GM21737 (cell line): ENCODE measurements at regions not wholly inside any gene's neighbourhood (a gene's known extent, or its start where the extent isn't known, plus 50 kb on each side); places are given as distances from the start of the nearest gene placed in this dataset.

Source experiments
- ATAC-seq: cut with Tn5 transposase; IDR thresholded peaks from one replicate; pipeline ENCODE4 v1.9.1; 2021; ENCODE audit warnings: mild to moderate bottlenecking, moderate library complexity; ENCODE audit not compliant: unreplicated experiment

- no peak for ATAC-seq
Measured at GRCh38 chr2:21916934-21917522, 793.3 kb downstream of the TDRD15 start.

GRCh38 chr2:21920721-21921120, 797.0 kb downstream of the TDRD15 start:
- no peak for ATAC-seq

DNA sequence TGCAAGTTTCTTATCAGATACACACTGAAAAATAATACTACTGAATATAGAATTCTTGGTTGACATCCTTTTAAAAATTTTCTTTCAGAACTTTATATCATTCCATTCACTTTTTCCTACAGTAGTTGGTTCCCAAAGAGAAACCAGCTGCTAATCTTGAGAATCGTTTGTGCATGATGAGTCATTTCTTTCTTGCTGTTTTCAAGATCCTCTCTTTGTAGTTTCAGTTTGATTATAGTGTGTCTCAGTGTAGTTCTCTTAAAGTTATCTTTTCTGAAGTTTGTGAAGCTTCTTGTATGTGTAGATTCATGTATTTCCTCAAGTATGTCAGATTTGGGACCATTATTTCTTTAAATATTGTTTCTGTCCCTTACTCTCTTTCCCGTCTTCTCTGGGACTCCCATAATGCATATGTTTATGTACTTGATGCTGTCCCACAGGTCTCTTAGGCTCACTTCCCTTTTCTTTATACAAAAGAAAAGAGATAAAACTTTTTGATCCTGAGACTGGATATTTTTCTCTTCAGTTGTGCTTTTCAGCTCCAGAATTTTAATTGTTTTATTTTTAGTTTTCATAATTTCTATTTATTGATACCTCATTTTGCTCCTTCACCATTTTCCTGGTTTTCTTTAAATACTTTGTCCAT, 801.0 kb downstream of the TDRD15 start:
- peak; percentile 73 for ATAC-seq

- ATAC-seq: no peak
Measured at GRCh38 chr2:21928292-21928691, 804.5 kb downstream of the TDRD15 start.

DNA sequence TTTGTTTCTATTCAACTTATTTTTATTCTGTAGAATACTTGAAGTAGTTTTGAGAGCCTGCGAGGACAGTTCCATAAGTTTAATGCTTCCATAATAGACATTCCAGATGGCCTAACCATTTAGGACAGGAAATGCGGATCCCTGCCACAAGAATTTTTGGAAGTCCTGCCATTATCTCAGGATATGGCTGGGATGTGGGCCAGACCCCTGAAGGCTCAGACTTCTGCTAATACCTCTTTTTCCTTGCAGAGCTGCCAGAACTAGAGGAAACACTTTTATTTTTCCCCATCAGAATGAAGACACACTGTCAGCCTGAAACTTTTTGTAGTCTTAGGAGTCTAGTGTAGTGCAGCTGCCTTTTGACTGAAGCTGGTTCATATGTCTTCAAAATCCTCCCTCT, 806.5 kb downstream of the TDRD15 start:
- ATAC-seq: no peak

GRCh38 chr2:21939967-21940366, 816.2 kb downstream of the TDRD15 start:
- no peak for ATAC-seq

- no peak for ATAC-seq
Measured at GRCh38 chr2:21944536-21944935, 820.8 kb downstream of the TDRD15 start.

GRCh38 chr2:21945658-21946057, 821.9 kb downstream of the TDRD15 start:
- no peak for ATAC-seq

- no peak for ATAC-seq
Measured at GRCh38 chr2:21947046-21947445, 823.3 kb downstream of the TDRD15 start.

- no peak for ATAC-seq
Measured at GRCh38 chr2:21966139-21966538, 842.4 kb downstream of the TDRD15 start.

DNA sequence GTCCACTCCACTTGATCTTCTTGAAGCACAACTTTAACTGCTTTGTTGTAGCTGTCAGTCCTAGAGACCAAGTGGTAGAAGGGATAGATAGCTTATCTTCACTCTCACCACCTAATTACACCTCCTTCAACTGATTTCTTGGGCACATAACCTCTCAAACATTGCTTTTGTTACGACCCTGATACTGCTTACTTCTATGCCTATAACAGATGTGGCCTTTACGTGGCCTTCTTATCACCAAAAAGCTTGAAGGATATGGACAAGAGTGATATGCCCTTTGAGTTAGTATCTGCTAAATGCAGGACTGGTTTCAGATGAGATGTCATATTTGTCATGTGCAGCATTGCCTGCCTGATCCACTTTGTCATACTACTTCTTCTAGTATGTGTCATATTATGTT, 847.2 kb downstream of the TDRD15 start:
- no peak for ATAC-seq

GRCh38 chr2:21972586-21972985, 848.8 kb downstream of the TDRD15 start:
- no peak for ATAC-seq

GRCh38 chr2:21981127-21981526, 857.4 kb downstream of the TDRD15 start:
- ATAC-seq: no peak

DNA sequence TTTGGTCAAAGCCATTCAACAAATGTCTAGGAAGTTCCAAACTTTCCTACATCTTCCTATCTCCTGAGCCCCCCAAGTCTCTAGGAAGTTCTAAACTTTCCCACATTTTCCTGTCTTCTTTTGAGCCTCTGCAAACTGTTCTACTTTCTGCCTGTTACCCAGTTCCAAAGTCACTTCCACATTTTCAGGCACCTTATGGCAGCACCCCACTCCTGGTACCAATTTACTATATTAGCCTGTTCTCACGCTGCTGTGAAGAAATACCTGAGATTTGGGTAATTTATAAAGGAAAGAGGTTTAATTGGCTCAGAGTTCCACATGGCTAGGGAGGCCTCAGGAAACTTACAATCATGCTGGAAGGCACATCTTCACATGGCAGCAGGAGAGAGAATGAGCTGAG, 869.2 kb downstream of the TDRD15 start:
- no peak for ATAC-seq

DNA sequence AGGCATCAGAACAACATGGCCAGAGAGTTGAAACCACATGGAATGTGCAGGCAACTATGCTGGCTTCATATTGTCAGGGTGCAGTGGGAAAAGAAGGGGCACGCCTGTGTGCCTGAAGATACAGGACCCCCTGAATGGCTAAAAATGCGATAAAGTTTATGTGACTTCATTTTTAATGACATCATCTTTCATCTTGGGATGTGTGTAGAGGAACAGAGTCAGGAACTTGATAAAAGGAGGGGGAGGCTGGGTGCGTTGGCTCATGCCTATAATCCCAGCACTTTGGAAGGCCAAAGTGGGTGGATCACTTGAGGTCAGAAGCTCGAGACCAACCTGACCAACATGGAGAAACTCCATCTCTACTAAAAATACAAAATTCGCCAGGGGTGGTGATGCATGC, 872.6 kb downstream of the TDRD15 start:
- no peak for ATAC-seq

- no peak for ATAC-seq
Measured at GRCh38 chr2:21999522-21999921, 875.8 kb downstream of the TDRD15 start.

DNA sequence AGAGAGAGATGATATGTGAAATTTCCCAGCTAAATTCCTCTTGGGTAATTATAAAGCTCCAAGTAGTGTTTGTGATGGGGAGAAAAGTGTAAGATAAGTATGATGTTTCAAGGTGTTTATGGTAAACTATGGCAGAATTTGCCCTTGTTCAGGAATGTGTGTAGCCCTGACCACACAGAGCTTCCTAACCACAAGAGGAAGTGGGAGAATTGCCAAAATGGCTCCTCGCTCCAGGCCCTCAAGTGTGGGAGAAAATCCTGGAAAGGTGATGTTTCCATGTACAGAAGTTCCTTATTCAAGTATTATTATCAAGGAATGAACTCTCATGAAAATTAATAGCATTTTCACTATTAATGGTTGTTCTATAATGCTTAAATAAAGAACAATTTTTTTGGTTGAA, 878.3 kb downstream of the TDRD15 start:
- ATAC-seq: no peak

- ATAC-seq: no peak
Measured at GRCh38 chr2:22003270-22003669, 879.5 kb downstream of the TDRD15 start.

- ATAC-seq: no peak
Measured at GRCh38 chr2:22011048-22011447, 887.3 kb downstream of the TDRD15 start.

- ATAC-seq: no peak
Measured at GRCh38 chr2:22020091-22020742, 896.4 kb downstream of the TDRD15 start.

DNA sequence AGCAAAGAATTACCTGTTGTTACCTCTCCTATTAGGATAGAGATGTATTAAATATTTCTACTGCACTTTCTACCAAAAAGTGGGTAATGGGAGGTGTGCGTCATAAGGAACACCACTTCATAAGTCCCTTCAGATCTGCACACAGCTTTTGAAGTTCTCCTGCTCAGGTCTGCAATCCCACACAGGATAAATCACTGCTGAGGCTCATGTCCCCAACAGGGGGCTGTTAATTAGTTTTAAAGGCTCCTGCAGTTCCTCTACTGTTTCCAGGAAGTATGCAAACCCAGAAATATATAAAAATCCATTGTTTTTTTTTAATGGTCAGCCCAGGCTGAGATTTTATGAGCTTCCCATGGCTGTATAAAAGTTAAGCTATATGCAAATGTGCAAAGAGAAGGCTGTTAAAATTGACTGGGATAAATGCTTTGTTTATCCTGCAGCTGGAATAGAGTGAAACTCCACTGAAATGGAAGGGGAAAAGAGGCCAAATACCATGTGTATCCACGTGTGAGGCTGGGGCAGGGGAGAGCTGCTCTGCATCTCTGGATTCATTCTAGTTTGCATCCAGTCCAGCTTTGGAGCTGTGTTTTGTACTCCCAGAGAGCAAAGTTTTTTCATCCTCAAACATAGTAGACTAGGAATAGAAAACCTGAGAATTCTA, 903.7 kb downstream of the TDRD15 start:
- no peak for ATAC-seq

GRCh38 chr2:22035361-22035830, 911.6 kb downstream of the TDRD15 start:
- ATAC-seq: no peak
